ENCODE measurements at regions not wholly inside any gene's neighbourhood (a gene's known extent, or its start where the extent isn't known, plus 50 kb on each side); places are given as distances from the start of the nearest gene placed in this dataset.

- H3K4me3 ChIP-seq (ENCODE audit: low read depth, low read length): no peak overlapping the region
Observed at GRCh38 chr6:67219346-67219745, 1415.7 kb upstream of the ADGRB3 start.

GRCh38 chr6:67212584-67212983 lies 1422.5 kb upstream of the ADGRB3 start:
- TF ChIP-seq, protein P1, sequence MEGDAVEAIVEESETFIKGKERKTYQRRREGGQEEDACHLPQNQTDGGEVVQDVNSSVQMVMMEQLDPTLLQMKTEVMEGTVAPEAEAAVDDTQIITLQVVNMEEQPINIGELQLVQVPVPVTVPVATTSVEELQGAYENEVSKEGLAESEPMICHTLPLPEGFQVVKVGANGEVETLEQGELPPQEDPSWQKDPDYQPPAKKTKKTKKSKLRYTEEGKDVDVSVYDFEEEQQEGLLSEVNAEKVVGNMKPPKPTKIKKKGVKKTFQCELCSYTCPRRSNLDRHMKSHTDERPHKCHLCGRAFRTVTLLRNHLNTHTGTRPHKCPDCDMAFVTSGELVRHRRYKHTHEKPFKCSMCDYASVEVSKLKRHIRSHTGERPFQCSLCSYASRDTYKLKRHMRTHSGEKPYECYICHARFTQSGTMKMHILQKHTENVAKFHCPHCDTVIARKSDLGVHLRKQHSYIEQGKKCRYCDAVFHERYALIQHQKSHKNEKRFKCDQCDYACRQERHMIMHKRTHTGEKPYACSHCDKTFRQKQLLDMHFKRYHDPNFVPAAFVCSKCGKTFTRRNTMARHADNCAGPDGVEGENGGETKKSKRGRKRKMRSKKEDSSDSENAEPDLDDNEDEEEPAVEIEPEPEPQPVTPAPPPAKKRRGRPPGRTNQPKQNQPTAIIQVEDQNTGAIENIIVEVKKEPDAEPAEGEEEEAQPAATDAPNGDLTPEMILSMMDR (IDR thresholded peaks at IDR 0.05; ENCODE audit: insufficient read depth, low read depth, low read length): no peak
- POLR2A ChIA-PET: no interaction called here
- Histone ChIP-seq H3K27me3 (ENCODE audit: control insufficient read depth, insufficient read depth, low read length) (no peaks in the 10 kb centered on the region), H3K4me3 (ENCODE audit: low read depth, low read length) (no peak overlapping the region), H3K36me3 (ENCODE audit: control insufficient read depth, insufficient read depth, low read length) (no peaks in the 10 kb centered on the region)
- CTCF ChIA-PET: no interaction called here
- DNase-seq (ENCODE audit: low read depth): no peak

More at GRCh38 chr6:67219346-67219745, 1415.7 kb upstream of the ADGRB3 start:
- POLR2A ChIA-PET: no interaction called here
- CTCF ChIA-PET: no interaction called here
- DNase-seq (ENCODE audit: low read depth): no peak
- no peaks in the 10 kb centered on the region for H3K36me3 ChIP-seq (ENCODE audit: control insufficient read depth, insufficient read depth, low read length)
- no peaks in the 10 kb centered on the region for H3K27me3 ChIP-seq (ENCODE audit: control insufficient read depth, insufficient read depth, low read length)
- TF ChIP-seq, protein P1 (IDR thresholded peaks at IDR 0.05; ENCODE audit: insufficient read depth, low read depth, low read length): no peak

DNA sequence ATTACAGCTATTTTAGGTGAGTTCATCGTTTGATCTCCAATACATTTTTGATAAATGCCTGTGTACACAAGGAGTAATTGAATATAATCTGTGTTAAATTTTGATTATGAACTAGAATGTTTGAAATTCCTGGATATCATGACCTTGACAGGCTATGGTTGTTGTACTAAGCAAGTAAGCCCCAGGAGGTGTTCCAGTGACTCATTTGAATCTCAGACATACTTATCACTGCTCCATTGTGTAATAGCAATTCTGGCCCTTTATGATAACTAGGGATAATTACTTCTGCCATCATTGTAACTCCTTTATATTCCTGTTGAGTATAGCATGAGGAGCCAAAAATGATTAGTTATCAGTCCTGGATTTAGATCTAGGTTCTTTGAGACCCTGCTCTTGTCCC lies 1424.6 kb upstream of the ADGRB3 start:
- no peak for DNase-seq (ENCODE audit: low read depth)
- Histone ChIP-seq H3K36me3 (ENCODE audit: control insufficient read depth, insufficient read depth, low read length) (no peaks in the 10 kb centered on the region), H3K27me3 (ENCODE audit: control insufficient read depth, insufficient read depth, low read length) (no peaks in the 10 kb centered on the region), H3K4me3 (ENCODE audit: low read depth, low read length) (no peak overlapping the region)
- POLR2A ChIA-PET: no interaction called here
- TF ChIP-seq, protein P1 (IDR thresholded peaks at IDR 0.05; ENCODE audit: insufficient read depth, low read depth, low read length): no peak
- CTCF ChIA-PET: no interaction called here

- DNase-seq (ENCODE audit: low read depth): no peak
- no peaks in the 10 kb centered on the region for H3K36me3 ChIP-seq (ENCODE audit: control insufficient read depth, insufficient read depth, low read length)
- POLR2A ChIA-PET: no interaction called here
- TF ChIP-seq, protein P1 (IDR thresholded peaks at IDR 0.05; ENCODE audit: insufficient read depth, low read depth, low read length): no peak
- CTCF ChIA-PET: no interaction called here
- H3K27me3 ChIP-seq (ENCODE audit: control insufficient read depth, insufficient read depth, low read length): no peaks in the 10 kb centered on the region
- H3K4me3 ChIP-seq (ENCODE audit: low read depth, low read length): no peak overlapping the region
Observed at GRCh38 chr6:67201563-67201962, 1433.5 kb upstream of the ADGRB3 start.

DNA sequence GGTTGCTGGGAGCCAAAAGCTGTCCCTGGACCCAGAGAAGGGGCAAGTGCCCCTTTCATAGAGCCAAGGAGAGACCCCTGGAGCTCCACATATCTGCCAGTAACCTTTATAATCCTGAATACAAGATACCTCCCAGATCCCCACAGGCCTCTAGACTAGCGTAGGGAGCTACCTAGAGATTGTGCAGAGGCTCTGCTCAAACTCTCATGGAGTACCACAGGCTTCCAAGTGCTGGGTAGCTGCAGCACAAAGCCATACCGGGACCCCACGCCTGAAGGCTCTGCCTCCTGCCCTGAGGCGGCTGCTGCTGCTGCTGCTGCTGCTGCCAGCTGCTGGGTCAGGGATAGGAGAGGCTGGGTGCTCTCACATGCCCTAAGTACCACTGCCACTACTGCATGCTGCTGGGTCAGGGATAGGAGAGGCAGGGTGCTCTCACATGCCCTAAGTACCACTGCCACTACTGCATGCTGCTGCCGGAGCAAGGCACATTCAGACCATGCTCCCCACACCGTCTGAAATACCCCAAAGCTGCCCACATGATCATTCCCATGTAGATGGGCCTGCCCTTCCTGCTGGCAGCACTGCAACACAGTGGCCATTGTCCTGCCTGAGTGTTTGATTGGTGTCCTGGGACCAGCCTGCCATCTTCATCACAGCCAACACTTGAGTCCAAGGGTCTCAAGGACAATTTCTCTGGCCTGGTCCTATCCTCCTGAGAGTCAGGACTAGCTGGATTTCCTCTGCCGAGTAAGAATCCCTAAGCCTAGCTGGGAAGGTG lies 1434.3 kb upstream of the ADGRB3 start:
- Histone ChIP-seq H3K36me3 (ENCODE audit: control insufficient read depth, insufficient read depth, low read length) (no peaks in the 10 kb centered on the region), H3K27me3 (ENCODE audit: control insufficient read depth, insufficient read depth, low read length) (no peaks in the 10 kb centered on the region), H3K4me3 (ENCODE audit: low read depth, low read length) (no peak overlapping the region)
- TF ChIP-seq, protein P1 (IDR thresholded peaks at IDR 0.05; ENCODE audit: insufficient read depth, low read depth, low read length): no peak
- ChIA-PET POLR2A (no interaction called here), CTCF (no interaction called here)
- DNase-seq (ENCODE audit: low read depth): no peak
